ENCODE measurements at regions not wholly inside any gene's neighbourhood (a gene's known extent, or its start where the extent isn't known, plus 50 kb on each side); places are given as distances from the start of the nearest gene placed in this dataset.

- no peaks in the 10 kb centered on the region for H3K79me2 ChIP-seq (ENCODE audit: control insufficient read depth, insufficient read depth, low read length)
- no peak overlapping the region for H3K4me3 ChIP-seq
- ATAC-seq (no peak), FAIRE-seq (no peak), DNase-seq (ENCODE audit: extremely low read depth in 1 of 4, low spot score in 3 of 4) (no peak)
- no peaks in the 10 kb centered on the region for H4K20me1 ChIP-seq (replicated peaks; ENCODE audit: control insufficient read depth, insufficient read depth, low read length)
- no peak overlapping the region for H2AFZ ChIP-seq (ENCODE audit: low read depth, low read length)
- no peaks in the 10 kb centered on the region for H3K9me3 ChIP-seq (replicated peaks; ENCODE audit: control insufficient read depth, insufficient read depth, low read depth, low read length)
- BruUV-seq (replicated peaks) = no TSS peak
- no peak overlapping the region for H3K27ac ChIP-seq (ENCODE audit: extremely low read depth, low read depth, low read length)
- H3K4me1 ChIP-seq (replicated peaks in 1 of 2; ENCODE audit: control insufficient read depth in 2 of 2, insufficient read depth in 2 of 2, low read length in 2 of 2) = no peaks in the 10 kb centered on the region
- POLR2A ChIA-PET = no interaction called here
- H3K4me2 ChIP-seq (ENCODE audit: insufficient read depth, low read length) = no peak overlapping the region
- CTCF ChIA-PET (ENCODE audit: low intra/inter-chr PET ratio) = no interaction called here
- H3K36me3 ChIP-seq (ENCODE audit: control insufficient read depth, insufficient read depth, low read length) = no peaks in the 10 kb centered on the region
- in situ Hi-C loops (cut with MboI) = no loop called here
- intact Hi-C loops (cut with micrococcal nuclease) = no loop called here
- no CpG with 5 or more reads among the region's 2 CpGs for WGBS (ENCODE audit: insufficient coverage, low coverage, missing lambda C conversion rate)
- H3K9me1 ChIP-seq (ENCODE audit: control insufficient read depth, insufficient read depth, low read length) = no peaks in the 10 kb centered on the region
- no peaks in the 10 kb centered on the region for H3K27me3 ChIP-seq (ENCODE audit: control insufficient read depth in 2 of 2, insufficient read depth in 2 of 2, low read length in 2 of 2)
- no peak overlapping the region for H3K9ac ChIP-seq (ENCODE audit: insufficient read depth in 1 of 2, low read depth in 2 of 2, low read length in 2 of 2)
- TF ChIP-seq, protein P1, sequence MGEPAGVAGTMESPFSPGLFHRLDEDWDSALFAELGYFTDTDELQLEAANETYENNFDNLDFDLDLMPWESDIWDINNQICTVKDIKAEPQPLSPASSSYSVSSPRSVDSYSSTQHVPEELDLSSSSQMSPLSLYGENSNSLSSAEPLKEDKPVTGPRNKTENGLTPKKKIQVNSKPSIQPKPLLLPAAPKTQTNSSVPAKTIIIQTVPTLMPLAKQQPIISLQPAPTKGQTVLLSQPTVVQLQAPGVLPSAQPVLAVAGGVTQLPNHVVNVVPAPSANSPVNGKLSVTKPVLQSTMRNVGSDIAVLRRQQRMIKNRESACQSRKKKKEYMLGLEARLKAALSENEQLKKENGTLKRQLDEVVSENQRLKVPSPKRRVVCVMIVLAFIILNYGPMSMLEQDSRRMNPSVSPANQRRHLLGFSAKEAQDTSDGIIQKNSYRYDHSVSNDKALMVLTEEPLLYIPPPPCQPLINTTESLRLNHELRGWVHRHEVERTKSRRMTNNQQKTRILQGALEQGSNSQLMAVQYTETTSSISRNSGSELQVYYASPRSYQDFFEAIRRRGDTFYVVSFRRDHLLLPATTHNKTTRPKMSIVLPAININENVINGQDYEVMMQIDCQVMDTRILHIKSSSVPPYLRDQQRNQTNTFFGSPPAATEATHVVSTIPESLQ (CRISPR knock-in tag; IDR thresholded peaks at IDR 0.05) = no peak
- TF ChIP-seq THRAP3 (IDR thresholded peaks at IDR 0.05; ENCODE audit: borderline replicate concordance) = no peak
- TF ChIP-seq, protein P2, sequence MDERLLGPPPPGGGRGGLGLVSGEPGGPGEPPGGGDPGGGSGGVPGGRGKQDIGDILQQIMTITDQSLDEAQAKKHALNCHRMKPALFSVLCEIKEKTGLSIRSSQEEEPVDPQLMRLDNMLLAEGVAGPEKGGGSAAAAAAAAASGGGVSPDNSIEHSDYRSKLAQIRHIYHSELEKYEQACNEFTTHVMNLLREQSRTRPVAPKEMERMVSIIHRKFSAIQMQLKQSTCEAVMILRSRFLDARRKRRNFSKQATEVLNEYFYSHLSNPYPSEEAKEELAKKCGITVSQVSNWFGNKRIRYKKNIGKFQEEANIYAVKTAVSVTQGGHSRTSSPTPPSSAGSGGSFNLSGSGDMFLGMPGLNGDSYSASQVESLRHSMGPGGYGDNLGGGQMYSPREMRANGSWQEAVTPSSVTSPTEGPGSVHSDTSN (CRISPR knock-in tag; IDR thresholded peaks at IDR 0.05; ENCODE audit: low read depth) = no peak
- TF ChIP-seq, protein P2 (tag; conservative IDR thresholded peaks at IDR 0.05; ENCODE audit: low read depth) = no peak
- TF ChIP-seq TGIF2 (CRISPR knock-in tag; IDR thresholded peaks at IDR 0.05) = no peak
- TF ChIP-seq TEAD4 (IDR thresholded peaks at IDR 0.05; ENCODE audit: low read length) = no peak
- no peak for TF ChIP-seq TEAD4 (CRISPR knock-in tag; IDR thresholded peaks at IDR 0.05; ENCODE audit: borderline replicate concordance)
- TF ChIP-seq ZNF224 (CRISPR knock-in tag; IDR thresholded peaks at IDR 0.05) = no peak
- TF ChIP-seq SOX6 (IDR thresholded peaks at IDR 0.05) = no peak
- no peak for TF ChIP-seq DIDO1 (tag; IDR thresholded peaks at IDR 0.05; ENCODE audit: low read depth)
- no peak for TF ChIP-seq HDAC3 (IDR thresholded peaks at IDR 0.05; ENCODE audit: borderline replicate concordance, partially characterized antibody)
- TF ChIP-seq ZBTB33 (CRISPR knock-in tag; IDR thresholded peaks at IDR 0.05) = no peak
- TF ChIP-seq ZKSCAN1 (IDR thresholded peaks at IDR 0.05; ENCODE audit: low read depth, low read length) = no peak
- no peak for TF ChIP-seq ZNF165 (CRISPR knock-in tag; IDR thresholded peaks at IDR 0.05; ENCODE audit: borderline replicate concordance)
- TF ChIP-seq, protein P3, sequence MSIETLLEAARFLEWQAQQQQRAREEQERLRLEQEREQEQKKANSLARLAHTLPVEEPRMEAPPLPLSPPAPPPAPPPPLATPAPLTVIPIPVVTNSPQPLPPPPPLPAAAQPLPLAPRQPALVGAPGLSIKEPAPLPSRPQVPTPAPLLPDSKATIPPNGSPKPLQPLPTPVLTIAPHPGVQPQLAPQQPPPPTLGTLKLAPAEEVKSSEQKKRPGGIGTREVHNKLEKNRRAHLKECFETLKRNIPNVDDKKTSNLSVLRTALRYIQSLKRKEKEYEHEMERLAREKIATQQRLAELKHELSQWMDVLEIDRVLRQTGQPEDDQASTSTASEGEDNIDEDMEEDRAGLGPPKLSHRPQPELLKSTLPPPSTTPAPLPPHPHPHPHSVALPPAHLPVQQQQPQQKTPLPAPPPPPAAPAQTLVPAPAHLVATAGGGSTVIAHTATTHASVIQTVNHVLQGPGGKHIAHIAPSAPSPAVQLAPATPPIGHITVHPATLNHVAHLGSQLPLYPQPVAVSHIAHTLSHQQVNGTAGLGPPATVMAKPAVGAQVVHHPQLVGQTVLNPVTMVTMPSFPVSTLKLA (conservative IDR thresholded peaks at IDR 0.05) = no peak
Observed at GRCh38 chr9:30382271-30382670, 2002.2 kb upstream of the ACO1 start.

Data from K562 (cell line).